OCI-LY1 (cell line): ENCODE measurements at regions not wholly inside any gene's neighbourhood (a gene's known extent, or its start where the extent isn't known, plus 50 kb on each side); places are given as distances from the start of the nearest gene placed in this dataset.
"Not testable (repeated sequence)": the region's sequence is repeated elsewhere in the genome, so short reads cannot be mapped to it uniquely, and the experiment has no call there.

ENCODE experiments used
- H2AFZ ChIP-seq: fragments of 200-600 bp; sonication (generic), shearing (Covaris generic); 2 replicates; pipeline ENCODE4 v1.6.0; 2014; ENCODE audit warnings: antibody characterized with exemption, mild to moderate bottlenecking, low read length
- H3F3A ChIP-seq: fragments of 200-600 bp; sonication (generic), shearing (Covaris generic); 2 replicates; pipeline ENCODE4 v1.6.0; 2014; ENCODE audit warnings: mild to moderate bottlenecking, antibody characterized with exemption, low read length, moderate library complexity; ENCODE audit not compliant: insufficient read depth
- H3K27ac ChIP-seq: fragments of 200-600 bp; sonication (generic); 2 replicates; pipeline ENCODE4 v1.5.1; 2014; ENCODE audit warnings: low read length, mixed run types, mild to moderate bottlenecking, low read depth; ENCODE audit not compliant: poor library complexity, severe bottlenecking
- H3K27me3 ChIP-seq: fragments of 200-600 bp; sonication (generic); 2 replicates; pipeline ENCODE4 v1.6.0; 2014; ENCODE audit warnings: antibody characterized with exemption, mild to moderate bottlenecking, low read length, moderate library complexity; ENCODE audit not compliant: insufficient read depth
- H3K36me3 ChIP-seq: fragments of 200-600 bp; sonication (generic); 2 replicates; pipeline ENCODE4 v1.6.1; 2014; ENCODE audit warnings: mild to moderate bottlenecking, antibody characterized with exemption, low read length, moderate library complexity, mixed read lengths; ENCODE audit not compliant: insufficient read depth
- H3K4me1 ChIP-seq: fragments of 200-600 bp; sonication (generic); 2 replicates; pipeline ENCODE4 v1.5.1; 2014; ENCODE audit warnings: mild to moderate bottlenecking, low read length, moderate library complexity; ENCODE audit not compliant: insufficient read depth, severe bottlenecking
- H3K4me2 ChIP-seq: fragments of 200-600 bp; sonication (generic), shearing (Covaris generic); 2 replicates; pipeline ENCODE4 v1.6.1; 2014; ENCODE audit warnings: low read length
- H3K4me3 ChIP-seq: fragments of 200-600 bp; sonication (generic); 2 replicates; pipeline ENCODE4 v1.5.1; 2014; ENCODE audit warnings: low read length, low read depth, mild to moderate bottlenecking, mixed read lengths; ENCODE audit not compliant: poor library complexity, severe bottlenecking
- H3K79me2 ChIP-seq: fragments of 200-600 bp; shearing (Covaris generic); 2 replicates; pipeline ENCODE4 v1.6.1; 2016; ENCODE audit warnings: mixed run types, low read length, mixed read lengths; ENCODE audit not compliant: insufficient read depth
- H3K9ac ChIP-seq: fragments of 200-600 bp; sonication (generic), shearing (Covaris generic); 2 replicates; pipeline ENCODE4 v1.6.1; 2014; ENCODE audit warnings: mild to moderate bottlenecking, low read length, mixed read lengths
- H3K9me2 ChIP-seq: fragments of 200-600 bp; sonication (generic), shearing (Covaris generic); 2 replicates; pipeline ENCODE4 v1.6.1; 2014; ENCODE audit warnings: low read depth, mild to moderate bottlenecking, low read length, mixed read lengths
- H3K9me3 ChIP-seq: fragments of 200-600 bp; shearing (Covaris generic); 2 replicates; pipeline ENCODE4 v1.6.1; 2014; ENCODE audit warnings: low read length, mixed read lengths
- H4K20me1 ChIP-seq: fragments of 200-600 bp; sonication (generic), shearing (Covaris generic); 2 replicates; pipeline ENCODE4 v1.6.0; 2016; ENCODE audit warnings: mild to moderate bottlenecking, low read length; ENCODE audit not compliant: insufficient read depth
- EZH2 ChIP-seq: fragments of 200-600 bp; sonication (generic), shearing (Covaris generic); IDR thresholded peaks from 2 replicates; pipeline ENCODE4 v1.8.0; 2017; ENCODE audit warnings: borderline replicate concordance, mixed run types, mild to moderate bottlenecking, antibody characterized with exemption, low read length, moderate library complexity, mixed read lengths
- TF ChIP-seq, protein P1 (sequence below): fragments of 200-600 bp; sonication (generic), shearing (Covaris generic); IDR thresholded peaks from 2 replicates; pipeline ENCODE4 v1.5.1; 2017; ENCODE audit warnings: mild to moderate bottlenecking, antibody characterized with exemption, low read length, moderate library complexity, mixed read lengths

DNA sequence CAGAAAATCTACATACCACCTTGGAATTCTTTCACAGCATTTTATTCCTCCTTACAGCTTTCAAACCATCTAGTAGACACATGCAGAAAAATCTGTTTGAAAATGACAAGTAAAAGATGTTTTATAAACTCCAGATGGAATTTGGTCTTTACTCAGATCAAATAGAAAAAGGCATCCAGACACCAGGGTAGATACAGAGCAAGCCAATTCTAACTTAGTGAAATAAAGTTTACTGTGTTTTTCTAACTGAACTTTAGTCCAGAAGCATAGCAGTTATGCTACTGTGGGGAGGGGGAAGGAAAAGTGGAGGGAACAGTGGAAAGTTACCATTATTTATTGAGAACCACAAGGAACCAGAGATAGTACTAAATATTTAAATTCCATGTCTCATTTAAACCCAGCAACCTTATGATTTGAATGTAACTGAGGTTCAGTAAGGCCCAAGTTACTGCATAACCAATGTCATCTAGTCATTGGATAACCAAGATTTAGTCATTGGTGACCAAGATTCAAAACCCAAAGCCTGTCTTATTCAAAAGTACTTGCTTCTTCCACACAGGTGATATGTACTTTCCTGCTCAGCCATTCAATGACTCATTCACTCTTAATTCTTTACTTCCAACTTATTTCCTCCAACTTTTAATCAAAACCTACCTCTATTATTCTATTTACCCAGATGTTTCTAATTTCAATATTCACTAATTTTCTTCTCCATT, 57.7 kb downstream of the RAD51AP2 start:
- no peaks in the 10 kb centered on the region for H3K9me2 ChIP-seq
- no peak for TF ChIP-seq EZH2
- TF ChIP-seq, protein P1, sequence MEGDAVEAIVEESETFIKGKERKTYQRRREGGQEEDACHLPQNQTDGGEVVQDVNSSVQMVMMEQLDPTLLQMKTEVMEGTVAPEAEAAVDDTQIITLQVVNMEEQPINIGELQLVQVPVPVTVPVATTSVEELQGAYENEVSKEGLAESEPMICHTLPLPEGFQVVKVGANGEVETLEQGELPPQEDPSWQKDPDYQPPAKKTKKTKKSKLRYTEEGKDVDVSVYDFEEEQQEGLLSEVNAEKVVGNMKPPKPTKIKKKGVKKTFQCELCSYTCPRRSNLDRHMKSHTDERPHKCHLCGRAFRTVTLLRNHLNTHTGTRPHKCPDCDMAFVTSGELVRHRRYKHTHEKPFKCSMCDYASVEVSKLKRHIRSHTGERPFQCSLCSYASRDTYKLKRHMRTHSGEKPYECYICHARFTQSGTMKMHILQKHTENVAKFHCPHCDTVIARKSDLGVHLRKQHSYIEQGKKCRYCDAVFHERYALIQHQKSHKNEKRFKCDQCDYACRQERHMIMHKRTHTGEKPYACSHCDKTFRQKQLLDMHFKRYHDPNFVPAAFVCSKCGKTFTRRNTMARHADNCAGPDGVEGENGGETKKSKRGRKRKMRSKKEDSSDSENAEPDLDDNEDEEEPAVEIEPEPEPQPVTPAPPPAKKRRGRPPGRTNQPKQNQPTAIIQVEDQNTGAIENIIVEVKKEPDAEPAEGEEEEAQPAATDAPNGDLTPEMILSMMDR = no peak
- H3K27me3 ChIP-seq = no peaks in the 10 kb centered on the region
- H3K79me2 ChIP-seq = no peaks in the 10 kb centered on the region
- H3F3A ChIP-seq = no peaks in the 10 kb centered on the region
- no peaks in the 10 kb centered on the region for H3K36me3 ChIP-seq
- H4K20me1 ChIP-seq = no peaks in the 10 kb centered on the region
- H3K9me3 ChIP-seq = no peaks in the 10 kb centered on the region
- no peak overlapping the region for H3K4me2 ChIP-seq
- no peak overlapping the region for H3K27ac ChIP-seq
- H3K9ac ChIP-seq = no peak overlapping the region
- H3K4me3 ChIP-seq = no peak overlapping the region
- H2AFZ ChIP-seq = no peak overlapping the region
- H3K4me1 ChIP-seq = no peaks in the 10 kb centered on the region

DNA sequence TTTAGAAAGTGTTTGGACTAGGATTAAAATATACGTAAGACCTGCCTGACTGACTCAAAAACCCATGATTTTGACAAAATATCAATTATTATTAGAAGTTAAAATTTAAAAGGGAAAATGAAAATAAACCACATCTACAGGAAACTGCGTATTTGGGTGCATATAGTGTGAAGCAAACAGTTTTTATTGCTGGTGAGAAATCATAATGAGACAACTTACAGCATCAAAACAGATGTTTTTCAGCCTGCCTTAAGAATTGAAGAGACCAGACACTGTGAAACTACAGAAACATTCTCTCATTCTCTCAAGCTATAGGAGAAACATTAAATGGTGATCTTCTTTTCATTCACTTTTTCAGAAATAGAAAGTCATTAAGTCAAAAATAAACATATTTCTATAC, 62.9 kb downstream of the RAD51AP2 start:
- H3K4me1 ChIP-seq = no peaks in the 10 kb centered on the region
- H2AFZ ChIP-seq = no peak overlapping the region
- no peaks in the 10 kb centered on the region for H3K79me2 ChIP-seq
- H3K27me3 ChIP-seq = no peaks in the 10 kb centered on the region
- H3K9ac ChIP-seq = no peak overlapping the region
- no peaks in the 10 kb centered on the region for H3K9me3 ChIP-seq
- no peak overlapping the region for H3K4me3 ChIP-seq
- no peaks in the 10 kb centered on the region for H3F3A ChIP-seq
- no peaks in the 10 kb centered on the region for H4K20me1 ChIP-seq
- no peaks in the 10 kb centered on the region for H3K9me2 ChIP-seq
- TF ChIP-seq, protein P1 = no peak
- no peak for TF ChIP-seq EZH2
- H3K27ac ChIP-seq = no peak overlapping the region
- no peaks in the 10 kb centered on the region for H3K36me3 ChIP-seq
- no peak overlapping the region for H3K4me2 ChIP-seq

DNA sequence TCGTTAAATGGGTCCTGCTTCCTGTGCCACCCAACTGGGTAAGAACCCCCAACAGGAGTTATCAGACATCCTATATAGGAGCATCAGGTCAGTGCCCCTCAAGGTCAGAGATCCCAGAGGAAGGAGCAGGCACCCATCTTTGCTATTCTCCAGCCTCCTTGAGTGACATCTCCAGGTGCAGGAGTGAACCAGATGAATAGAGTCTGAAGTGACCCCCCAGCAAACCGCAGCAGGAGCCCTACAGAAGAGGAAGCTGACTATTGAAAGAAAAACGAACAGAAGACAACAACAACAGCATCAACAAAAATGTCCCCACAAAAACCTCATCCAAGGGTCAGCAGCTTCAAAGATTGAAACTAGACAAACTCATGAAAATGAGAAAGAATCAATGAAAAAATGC, 72.0 kb downstream of the RAD51AP2 start:
- not testable (repeated sequence) for H3K4me3 ChIP-seq, H3K27ac ChIP-seq, H3K4me1 ChIP-seq, H3K4me2 ChIP-seq, H3K27me3 ChIP-seq, H3K9ac ChIP-seq, H3K9me3 ChIP-seq, H4K20me1 ChIP-seq, H3F3A ChIP-seq, H2AFZ ChIP-seq, H3K9me2 ChIP-seq, H3K36me3 ChIP-seq, H3K79me2 ChIP-seq

DNA sequence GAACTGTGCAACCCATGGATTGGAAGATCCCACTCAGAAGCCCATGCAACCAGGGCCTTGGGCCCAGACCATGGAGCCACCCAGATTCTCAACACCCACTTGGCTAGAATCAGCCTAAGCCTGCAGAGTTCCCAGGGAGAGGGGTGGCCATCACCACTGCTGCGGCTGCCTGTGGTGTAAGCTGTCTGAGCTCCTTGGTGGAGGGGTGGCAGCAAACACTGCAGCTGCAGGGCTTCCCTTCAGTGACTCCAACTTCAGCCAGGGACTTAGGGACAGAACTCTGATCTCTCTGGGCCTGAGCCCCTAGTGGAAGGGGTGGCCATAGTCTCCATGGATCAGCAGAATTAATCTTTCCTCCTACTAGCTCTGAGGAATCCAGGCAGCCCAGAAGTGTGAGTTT, 72.5 kb downstream of the RAD51AP2 start:
- Histone ChIP-seq H3K4me2 (no peak overlapping the region), H3K4me1 (no peaks in the 10 kb centered on the region), H2AFZ (no peak overlapping the region), H3K36me3 (no peaks in the 10 kb centered on the region), H3K27ac (no peak overlapping the region), H3K9ac (no peak overlapping the region), H3K9me2 (no peaks in the 10 kb centered on the region), H3K27me3 (no peaks in the 10 kb centered on the region), H3K79me2 (no peaks in the 10 kb centered on the region), H3K4me3 (no peak overlapping the region), H3F3A (no peaks in the 10 kb centered on the region), H4K20me1 (no peaks in the 10 kb centered on the region), H3K9me3 (no peaks in the 10 kb centered on the region)
- TF ChIP-seq EZH2 = no peak
- TF ChIP-seq, protein P1 = no peak
